Tibial nerve (tissue), 4 donors: ENCODE measurements at regions not wholly inside any gene's neighbourhood (a gene's known extent, or its start where the extent isn't known, plus 50 kb on each side); places are given as distances from the start of the nearest gene placed in this dataset.
"Not testable (repeated sequence)": the region's sequence is repeated elsewhere in the genome, so short reads cannot be mapped to it uniquely, and the experiment has no call there.

Source experiments
- DNase-seq, 2 donors: peaks; one replicate each; pipeline ENCODE4 v3.0.0-alpha.2; 2019; ENCODE audit warnings: low spot score in 2 of 2
- H3K27ac ChIP-seq, 4 donors: fragments of 200-600 bp; sonication (generic) in 3 of 4; one replicate each; pipeline ENCODE4 v1.5.1; 2017 to 2019; ENCODE audit warnings: mild to moderate bottlenecking in 1 of 4
- H3K27me3 ChIP-seq, 2 donors: fragments of 200-600 bp; sonication (generic) in 1 of 2; one replicate each; pipeline versions ENCODE4 v1.5.1 to v1.6.0; 2017 to 2019
- H3K36me3 ChIP-seq, 3 donors: fragments of 200-600 bp; sonication (generic); one replicate each; pipeline ENCODE4 v1.5.1; 2018 to 2019
- H3K4me1 ChIP-seq, 4 donors: fragments of 200-600 bp; sonication (generic) in 3 of 4; one replicate each; pipeline ENCODE4 v1.5.1; 2017 to 2019
- H3K4me3 ChIP-seq, 4 donors: fragments of 200-600 bp; sonication (generic) in 3 of 4; one replicate each; pipeline ENCODE4 v1.5.1; 2017 to 2019; ENCODE audit warnings: mild to moderate bottlenecking in 1 of 4, moderate library complexity in 1 of 4
- H3K9me3 ChIP-seq, 4 donors: fragments of 200-600 bp; sonication (generic) in 3 of 4; one replicate each; pipeline ENCODE4 v1.5.1; 2017 to 2019
- EP300 ChIP-seq, 2 donors: sonication (generic); formaldehyde crosslinking; IDR thresholded peaks; one replicate each; pipeline ENCODE4 v1.6.1; 2017; ENCODE audit warnings: antibody characterized with exemption in 2 of 2, mild to moderate bottlenecking in 1 of 2
- POLR2A ChIP-seq, 2 donors: fragments of 450-650 bp; IDR thresholded peaks; one replicate each; pipeline ENCODE4 v1.6.1; 2017; ENCODE audit warnings: antibody characterized with exemption in 2 of 2, mild to moderate bottlenecking in 2 of 2, moderate library complexity in 2 of 2
- WGBS, 2 donors: methylation state at CpG; one replicate each; pipeline ENCODE4 v1.1.5; 2018; 5-methylcytosine and 5-hydroxymethylcytosine counted together
- TF ChIP-seq, protein P1 (sequence below), 5 experiments: fragments of 200-600 bp in 3 of 5; fragments of 450-650 bp in 2 of 5; sonication (generic) in 3 of 5; IDR thresholded peaks; one replicate each; pipeline ENCODE4 v1.5.1; 2016 to 2019; ENCODE audit warnings: antibody characterized with exemption in 5 of 5, mild to moderate bottlenecking in 3 of 5, moderate library complexity in 2 of 5

DNA sequence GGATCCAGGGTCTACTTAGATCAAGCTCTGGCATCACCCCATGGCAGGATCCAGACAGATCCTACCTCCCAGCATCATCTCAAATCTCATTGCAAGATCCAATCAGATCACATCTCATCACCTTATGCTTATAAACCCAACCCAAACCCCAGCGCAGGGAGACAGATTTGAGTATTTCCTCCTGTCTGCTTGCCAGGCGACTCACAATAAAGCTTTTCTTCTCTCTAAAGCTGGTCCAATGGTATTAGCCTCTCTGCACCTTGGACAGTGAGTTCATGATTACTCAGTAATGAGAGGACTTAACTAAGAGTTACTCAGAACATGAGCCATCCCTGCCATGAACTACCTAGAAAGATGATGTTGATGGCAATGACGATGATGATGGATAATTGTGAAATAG is 281.7 kb downstream of the CEP170 start:
- not testable (repeated sequence) for H3K9me3 ChIP-seq, H3K36me3 ChIP-seq, H3K4me1 ChIP-seq, H3K27me3 ChIP-seq, DNase-seq, H3K27ac ChIP-seq, H3K4me3 ChIP-seq
- WGBS, 2 donors: 88% methylated on average over 3 of the region's 3 CpGs

DNA sequence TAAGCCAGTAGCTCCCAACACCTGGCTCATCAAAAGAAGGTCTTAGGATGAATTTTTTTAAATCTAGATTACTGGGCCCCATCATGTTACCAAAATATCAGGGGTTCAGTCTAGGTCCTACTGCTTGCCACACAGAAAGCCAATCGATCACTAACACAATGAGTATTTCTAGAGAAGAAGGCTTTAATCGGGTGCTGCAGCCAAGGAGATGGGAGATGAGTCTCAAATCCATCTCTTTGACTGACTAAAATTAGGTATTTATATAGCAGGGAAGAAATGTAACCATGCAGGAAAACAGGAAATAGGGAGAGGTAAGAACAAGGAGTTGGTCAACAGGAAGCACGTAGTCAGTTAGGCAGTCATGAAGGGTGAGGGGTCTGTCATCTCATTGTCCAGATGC is 288.2 kb downstream of the CEP170 start:
- no peak for DNase-seq
- Histone ChIP-seq H3K27me3 (no peaks in the 10 kb centered on the region), H3K4me3 (no peak overlapping the region), H3K4me1 (no peaks in the 10 kb centered on the region), H3K36me3 (no peaks in the 10 kb centered on the region), H3K9me3 (peaks cover 0 to 4% (median 0%) of the 10 kb centered on the region in 4 donors), H3K27ac (no peak overlapping the region)
- 87 to 88% methylated on average over 3 of the region's 3 CpGs for WGBS, 2 donors
- TF ChIP-seq EP300 (IDR thresholded peaks at IDR 0.05) (no peak), POLR2A (IDR thresholded peaks at IDR 0.05) (no peak)
- TF ChIP-seq, protein P1, sequence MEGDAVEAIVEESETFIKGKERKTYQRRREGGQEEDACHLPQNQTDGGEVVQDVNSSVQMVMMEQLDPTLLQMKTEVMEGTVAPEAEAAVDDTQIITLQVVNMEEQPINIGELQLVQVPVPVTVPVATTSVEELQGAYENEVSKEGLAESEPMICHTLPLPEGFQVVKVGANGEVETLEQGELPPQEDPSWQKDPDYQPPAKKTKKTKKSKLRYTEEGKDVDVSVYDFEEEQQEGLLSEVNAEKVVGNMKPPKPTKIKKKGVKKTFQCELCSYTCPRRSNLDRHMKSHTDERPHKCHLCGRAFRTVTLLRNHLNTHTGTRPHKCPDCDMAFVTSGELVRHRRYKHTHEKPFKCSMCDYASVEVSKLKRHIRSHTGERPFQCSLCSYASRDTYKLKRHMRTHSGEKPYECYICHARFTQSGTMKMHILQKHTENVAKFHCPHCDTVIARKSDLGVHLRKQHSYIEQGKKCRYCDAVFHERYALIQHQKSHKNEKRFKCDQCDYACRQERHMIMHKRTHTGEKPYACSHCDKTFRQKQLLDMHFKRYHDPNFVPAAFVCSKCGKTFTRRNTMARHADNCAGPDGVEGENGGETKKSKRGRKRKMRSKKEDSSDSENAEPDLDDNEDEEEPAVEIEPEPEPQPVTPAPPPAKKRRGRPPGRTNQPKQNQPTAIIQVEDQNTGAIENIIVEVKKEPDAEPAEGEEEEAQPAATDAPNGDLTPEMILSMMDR (IDR thresholded peaks at IDR 0.05): no peak

DNA sequence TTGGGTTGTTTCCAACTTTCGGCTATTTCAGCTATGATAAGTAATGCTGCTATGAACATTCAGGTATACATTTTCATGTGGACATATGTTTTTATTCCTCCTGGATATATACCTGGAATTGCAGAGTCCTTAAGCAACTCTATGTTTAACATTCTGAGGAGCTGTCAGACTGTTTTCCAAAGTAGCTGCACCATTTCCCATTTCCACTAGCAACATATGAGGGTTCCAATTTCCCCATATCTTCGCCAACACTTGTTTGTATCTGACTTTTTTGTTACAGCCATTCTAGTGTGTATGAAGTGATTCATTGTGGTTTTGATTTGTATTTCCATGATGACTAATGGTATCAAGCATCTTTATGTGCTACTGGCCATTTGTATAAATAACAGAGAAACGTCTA is 295.7 kb downstream of the CEP170 start:
- WGBS, 2 donors: 69 to 75% methylated on average over 3 of the region's 3 CpGs
- H3K36me3 ChIP-seq, H3K27ac ChIP-seq, H3K4me3 ChIP-seq, H3K27me3 ChIP-seq, DNase-seq, H3K4me1 ChIP-seq, H3K9me3 ChIP-seq: not testable (repeated sequence)

DNA sequence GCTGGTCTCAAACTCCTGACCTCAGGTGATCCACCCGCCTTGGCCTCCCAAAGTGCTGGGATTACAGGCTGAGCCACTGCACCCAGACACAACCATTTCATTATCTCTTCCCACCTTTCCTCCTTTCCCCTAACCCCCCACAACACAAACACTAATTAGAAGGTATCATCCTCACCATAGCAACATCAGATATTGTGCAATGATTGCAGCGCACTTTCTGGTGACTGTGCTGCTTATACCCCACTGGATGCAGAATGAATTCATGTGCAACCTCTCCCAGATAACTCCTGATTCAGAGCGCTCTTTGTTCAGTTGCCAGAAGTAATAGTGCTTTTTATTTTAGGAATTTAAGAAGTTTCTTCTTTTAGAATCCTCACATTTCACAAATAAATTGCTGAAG is 300.1 kb downstream of the CEP170 start:
- not testable (repeated sequence) for H3K36me3 ChIP-seq, H3K27ac ChIP-seq, H3K4me3 ChIP-seq, H3K4me1 ChIP-seq, DNase-seq, H3K27me3 ChIP-seq, H3K9me3 ChIP-seq
- 85 to 89% methylated on average over 3 of the region's 3 CpGs for WGBS, 2 donors

DNA sequence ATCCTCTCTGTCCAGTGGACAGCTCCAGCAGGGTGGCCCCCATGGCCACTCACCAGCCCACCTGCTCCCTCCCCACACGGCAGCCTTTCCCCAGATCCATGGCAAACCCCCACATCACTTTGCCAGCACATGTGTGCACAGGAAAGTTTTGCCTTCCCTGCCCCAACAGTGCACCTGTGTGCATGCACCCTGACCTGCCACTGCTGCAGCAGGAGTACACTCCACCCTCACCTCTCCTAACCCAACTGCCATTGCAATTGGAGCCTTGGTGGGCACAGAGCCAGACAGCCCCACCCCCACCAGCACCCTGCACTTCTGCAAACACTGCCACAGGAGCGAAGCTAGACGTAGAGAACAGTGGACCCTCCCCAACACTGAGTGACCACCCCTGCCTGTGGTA is 308.9 kb downstream of the CEP170 start:
- Histone ChIP-seq H3K9me3 (peaks cover 0 to 30% (median 0%) of the 10 kb centered on the region in 4 donors), H3K27me3 (no peaks in the 10 kb centered on the region), H3K4me3 (no peak overlapping the region), H3K27ac (no peak overlapping the region), H3K36me3 (no peaks in the 10 kb centered on the region), H3K4me1 (no peaks in the 10 kb centered on the region)
- WGBS, 2 donors: 70 to 75% methylated on average over 2 to 3 of the region's 3 CpGs
- TF ChIP-seq, protein P1 (IDR thresholded peaks at IDR 0.05): no peak
- TF ChIP-seq POLR2A (IDR thresholded peaks at IDR 0.05): no peak
- TF ChIP-seq EP300 (IDR thresholded peaks at IDR 0.05): no peak
- no peak for DNase-seq

DNA sequence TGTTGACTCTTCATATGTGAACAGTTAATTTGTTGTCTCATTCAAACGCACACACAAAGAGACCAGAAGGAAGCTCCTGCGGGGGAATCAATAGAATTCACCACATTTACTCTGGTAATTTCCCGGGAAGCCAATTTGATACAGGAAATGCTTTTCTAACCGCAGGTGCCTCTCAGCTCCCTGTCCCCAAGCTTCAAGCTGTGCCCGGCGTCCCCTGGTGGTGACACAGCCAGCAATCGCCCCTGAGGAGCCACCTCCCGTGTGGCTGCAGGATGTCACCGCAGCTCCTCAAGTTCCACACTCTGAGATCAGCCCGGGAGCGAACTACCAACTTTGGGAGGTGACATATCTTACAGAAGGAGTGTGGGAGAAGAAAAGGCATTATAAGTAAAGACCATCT is 318.4 kb downstream of the CEP170 start:
- WGBS, 2 donors: 36 to 38% methylated on average over 5 to 11 of the region's 11 CpGs
- not testable (repeated sequence) for H3K9me3 ChIP-seq, H3K4me3 ChIP-seq, DNase-seq, H3K4me1 ChIP-seq, H3K27me3 ChIP-seq, H3K27ac ChIP-seq, H3K36me3 ChIP-seq

DNA sequence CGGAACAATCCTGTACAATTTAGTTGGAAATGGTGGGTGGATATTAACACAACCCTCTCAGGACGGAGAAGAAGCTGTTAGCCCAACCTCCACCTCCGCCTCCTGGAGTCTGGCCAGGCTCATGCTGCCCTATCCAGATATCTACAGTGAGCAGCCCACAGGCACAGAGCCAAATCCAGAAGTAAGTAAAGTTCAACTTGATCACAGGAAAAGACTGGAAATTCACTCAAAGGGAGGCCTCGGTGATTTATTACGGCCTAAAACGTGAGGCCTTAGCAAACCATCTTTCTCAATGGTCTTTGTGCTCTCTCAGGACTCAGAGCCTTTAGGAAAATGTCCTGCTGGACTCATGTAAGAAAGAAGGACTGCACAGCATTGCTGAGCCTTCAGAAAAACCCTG is 330.4 kb downstream of the CEP170 start:
- not testable (repeated sequence) for H3K27ac ChIP-seq, H3K27me3 ChIP-seq, H3K4me3 ChIP-seq, H3K4me1 ChIP-seq, DNase-seq, H3K9me3 ChIP-seq, H3K36me3 ChIP-seq
- 8 to 10% methylated on average over 6 of the region's 6 CpGs for WGBS, 2 donors

DNA sequence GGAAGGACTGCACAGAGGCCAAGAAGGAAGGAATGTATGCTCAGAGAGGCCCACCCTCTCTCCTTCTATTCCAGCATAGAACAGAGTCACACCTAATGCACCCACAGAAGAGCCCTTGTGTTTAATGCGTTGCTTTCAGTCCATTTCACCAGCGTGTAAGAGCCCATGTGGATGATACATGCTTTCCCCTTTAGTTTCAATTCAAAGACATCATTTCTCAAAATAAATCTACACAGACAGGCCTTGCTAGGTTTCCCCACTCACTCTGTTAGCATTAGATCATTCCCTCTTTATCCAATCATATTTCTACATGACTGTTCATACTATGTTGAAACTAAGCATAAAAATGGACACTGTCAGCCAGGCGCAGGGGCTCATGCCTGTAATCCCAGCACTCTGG is 331.5 kb downstream of the CEP170 start:
- not testable (repeated sequence) for H3K4me3 ChIP-seq, H3K4me1 ChIP-seq, H3K27ac ChIP-seq, H3K36me3 ChIP-seq, H3K9me3 ChIP-seq, H3K27me3 ChIP-seq, DNase-seq
- WGBS, 2 donors: 88 to 95% methylated on average over 3 of the region's 3 CpGs

DNA sequence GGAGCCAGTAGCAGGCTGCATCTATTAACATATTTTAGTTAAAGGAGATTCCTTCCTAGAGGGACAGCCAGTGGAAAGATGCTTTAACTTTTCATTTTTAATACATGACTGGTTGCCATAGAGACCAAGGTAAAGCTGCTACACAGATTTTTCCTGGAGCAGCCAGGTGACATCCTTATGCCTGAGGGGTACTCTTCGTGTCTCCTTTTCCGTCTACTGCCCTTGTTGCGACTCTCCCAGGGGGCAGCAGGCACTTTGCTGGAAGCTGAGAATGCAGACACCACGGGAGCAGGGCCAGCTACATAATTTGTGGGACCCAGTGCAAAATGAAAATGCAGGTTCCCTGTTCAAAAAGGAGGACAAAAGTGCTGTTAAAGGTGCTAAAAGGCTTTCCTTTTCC is 340.4 kb downstream of the CEP170 start:
- H3K27me3 ChIP-seq, H3K9me3 ChIP-seq, H3K4me1 ChIP-seq, H3K27ac ChIP-seq, H3K36me3 ChIP-seq, H3K4me3 ChIP-seq, DNase-seq: not testable (repeated sequence)
- 30 to 47% methylated on average over 4 of the region's 4 CpGs for whole genome bisulfite sequencing, 2 donors

DNA sequence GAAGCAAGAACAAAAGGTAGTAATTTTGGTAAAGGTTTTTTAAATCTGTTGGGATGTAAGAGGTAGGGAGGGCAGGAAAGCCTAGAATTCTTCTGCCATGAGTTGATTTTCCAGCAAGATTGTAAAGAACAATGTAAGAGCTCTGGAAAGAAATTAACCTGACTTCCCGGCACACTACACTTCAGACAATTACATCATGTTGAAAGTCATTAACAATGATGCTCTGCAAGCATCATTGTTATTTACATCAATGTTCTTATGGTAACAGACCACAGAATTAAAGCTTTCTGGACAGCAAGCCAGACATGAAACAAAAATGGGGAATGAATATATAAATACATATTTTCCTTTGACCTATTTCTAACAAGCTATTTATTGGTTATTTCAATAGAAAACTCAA is 342.2 kb downstream of the CEP170 start:
- H3K27ac ChIP-seq, H3K36me3 ChIP-seq, H3K27me3 ChIP-seq, H3K4me3 ChIP-seq, DNase-seq, H3K9me3 ChIP-seq, H3K4me1 ChIP-seq: not testable (repeated sequence)
- WGBS, 2 donors: 64 to 76% methylated on average over 1 of the region's 1 CpG

DNA sequence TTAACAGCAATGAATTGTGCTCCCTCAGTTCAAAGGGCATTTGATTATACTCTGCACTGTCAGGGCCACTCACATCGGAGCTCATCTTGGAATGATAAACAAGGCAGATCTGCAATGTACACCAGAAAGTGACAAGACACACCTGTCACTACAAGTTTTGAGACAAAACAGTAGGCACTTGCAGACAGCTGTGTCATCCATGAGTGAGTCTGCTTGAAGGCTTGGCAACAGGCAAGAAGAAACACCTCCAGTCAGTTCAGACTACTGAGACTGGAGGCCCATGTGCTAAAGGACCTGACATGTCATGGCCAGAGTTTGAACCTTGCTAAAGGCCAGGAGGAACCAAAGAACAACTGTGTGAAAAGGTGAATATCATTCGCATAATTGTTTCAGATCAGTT is 354.5 kb downstream of the CEP170 start:
- not testable (repeated sequence) for H3K9me3 ChIP-seq, DNase-seq, H3K27me3 ChIP-seq, H3K27ac ChIP-seq, H3K4me3 ChIP-seq, H3K4me1 ChIP-seq, H3K36me3 ChIP-seq
- WGBS, 2 donors: 83 to 87% methylated on average over 2 of the region's 2 CpGs
